ENCODE measurements at regions not wholly inside any gene's neighbourhood (a gene's known extent, or its start where the extent isn't known, plus 50 kb on each side); places are given as distances from the start of the nearest gene placed in this dataset.

- Mint-ChIP-seq H3K36me3 (ENCODE audit: insufficient read depth in 1 of 3, low read depth in 3 of 3) (0 out of 7 replicates have a peak, but pooled peaks cover 0 to 3% (median 0%) of the 10 kb centered on the region in 3 experiments), H3K27ac (no peak overlapping the region)
- no peak overlapping the region for H2BK5ac ChIP-seq (ENCODE audit: insufficient read length, low read length)
Observed at GRCh38 chr22:27348634-27349033, 452.9 kb downstream of the MN1 start.

More at GRCh38 chr22:27348634-27349033, 452.9 kb downstream of the MN1 start:
- Histone ChIP-seq H3K56ac (ENCODE audit: insufficient read length, low read depth, low read length) (no peak overlapping the region), H2BK20ac (ENCODE audit: low read depth, low read length, poor library complexity, severe bottlenecking) (no peak overlapping the region), H3K23me2 (ENCODE audit: insufficient read length, low read depth, low read length, poor library complexity, severe bottlenecking) (no peaks in the 10 kb centered on the region), H4K20me1 (ENCODE audit: control insufficient read depth, insufficient read depth, insufficient read length) (no peaks in the 10 kb centered on the region), H3K4ac (ENCODE audit: low read depth, low read length) (no peak overlapping the region), H2AFZ (ENCODE audit: low read length) (no peak overlapping the region), H3K27ac (ENCODE audit: insufficient read length, low read depth, low read length) (no peak overlapping the region), H3K14ac (ENCODE audit: insufficient read depth, low read length) (no peak overlapping the region), H3K9ac (ENCODE audit: extremely low read depth, insufficient read length, low read length) (no peak overlapping the region), H4K5ac (ENCODE audit: insufficient read length, low read depth, low read length) (no peak overlapping the region), H3K18ac (ENCODE audit: insufficient read length, low read depth, low read length) (no peak overlapping the region), H3K79me2 (ENCODE audit: insufficient read depth, low read length) (no peaks in the 10 kb centered on the region), H3K23ac (ENCODE audit: insufficient read length, low read depth, low read length) (no peak overlapping the region), H2BK15ac (ENCODE audit: low read depth, low read length) (no peak overlapping the region), H2BK120ac (ENCODE audit: low read depth, low read length, poor library complexity, severe bottlenecking) (no peak overlapping the region), H4K8ac (replicated peaks; ENCODE audit: insufficient read length, low read depth, low read length) (no peak overlapping the region), H3K4me2 (ENCODE audit: insufficient read depth, insufficient read length, low read length) (no peak overlapping the region), H3K9me3 (ENCODE audit: control insufficient read depth, low read depth, low read length) (no peaks in the 10 kb centered on the region), H3K79me1 (ENCODE audit: insufficient read depth, low read depth, low read length, poor library complexity, severe bottlenecking) (no peaks in the 10 kb centered on the region), H2BK12ac (ENCODE audit: insufficient read length, low read depth, low read length) (no peak overlapping the region), H4K91ac (ENCODE audit: insufficient read length, low read depth, low read length) (no peak overlapping the region), H3K27me3 (ENCODE audit: insufficient read depth, low read length) (no peaks in the 10 kb centered on the region), H3K4me1 (ENCODE audit: insufficient read depth, low read length) (no peaks in the 10 kb centered on the region; the same call in 1 of the 2 replicates), H3T11ph (ENCODE audit: low read length) (no peak overlapping the region), H2AK5ac (ENCODE audit: insufficient read length, low read length) (no peak overlapping the region)
- Mint-ChIP-seq H3K4me1 (peaks cover 7 to 16% of the 10 kb centered on the region in 2 experiments), H3K9me3 (peaks cover 7 to 10% of the 10 kb centered on the region in 2 experiments), H3K27me3 (ENCODE audit: low read depth) (peaks cover 8% of the 10 kb centered on the region), H3K4me3 (no peak overlapping the region)
- TF ChIP-seq CTCF (conservative IDR thresholded peaks at IDR 0.05), result no peak
- DNase-seq, result no peak
- WGBS (ENCODE audit: extremely low coverage, insufficient read length, low lambda C conversion rate), result no CpG with 5 or more reads among the region's 3 CpGs
